GM19239 (cell line): ENCODE measurements at regions not wholly inside any gene's neighbourhood (a gene's known extent, or its start where the extent isn't known, plus 50 kb on each side); places are given as distances from the start of the nearest gene placed in this dataset.
"Not testable (repeated sequence)": the region's sequence is repeated elsewhere in the genome, so short reads cannot be mapped to it uniquely, and the experiment has no call there.

ENCODE experiments used
- DNase-seq: peaks from one replicate; pipeline ENCODE4 v3.0.0; 2011; ENCODE audit warnings: low spot score; ENCODE audit not compliant: insufficient read length
- FAIRE-seq: peaks from 2 replicates; lab custom pipeline; 2011; peaks lifted over from hg19 to GRCh38; lab: Jason Lieb, UNC

DNA sequence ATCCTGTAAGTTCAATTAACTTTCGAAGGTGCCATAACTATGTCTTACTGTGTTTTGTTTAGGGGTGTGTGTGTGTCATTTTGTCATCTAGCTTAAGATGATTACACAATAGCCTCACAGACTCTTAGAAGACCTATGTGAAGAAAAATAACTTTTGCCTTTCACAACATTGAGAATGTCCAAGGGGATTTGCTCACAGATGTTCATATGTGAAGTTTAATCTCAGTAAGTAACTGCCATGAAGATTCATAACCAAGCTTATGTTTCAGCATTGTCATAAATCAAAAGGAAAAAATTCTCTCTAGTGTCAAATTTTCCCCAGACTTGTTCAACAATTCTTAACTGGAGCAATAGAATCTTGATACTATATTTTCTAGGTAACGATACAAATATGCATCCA is 226.1 kb upstream of the PRKD1 start:
- FAIRE-seq: no peak
- no peak for DNase-seq

DNA sequence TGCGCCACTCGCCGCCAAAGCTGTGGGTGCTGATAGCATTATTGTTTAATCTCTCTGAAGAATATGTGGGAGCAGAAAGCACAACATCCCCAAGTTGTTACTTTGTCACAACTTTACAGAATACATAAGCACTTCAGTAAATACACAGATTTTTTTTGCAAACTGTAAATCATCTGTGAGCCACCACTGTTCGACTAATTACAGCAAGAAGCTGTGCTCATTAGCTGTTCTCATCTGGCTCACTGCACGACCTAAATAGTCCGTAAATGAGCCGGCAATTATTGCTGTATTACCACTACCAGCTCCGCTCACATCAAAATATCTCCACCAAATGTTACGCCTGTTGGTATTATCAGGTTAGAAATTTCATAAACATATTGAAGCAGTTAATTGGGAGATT is 228.9 kb upstream of the PRKD1 start:
- DNase-seq (no peak), FAIRE-seq (no peak)

DNA sequence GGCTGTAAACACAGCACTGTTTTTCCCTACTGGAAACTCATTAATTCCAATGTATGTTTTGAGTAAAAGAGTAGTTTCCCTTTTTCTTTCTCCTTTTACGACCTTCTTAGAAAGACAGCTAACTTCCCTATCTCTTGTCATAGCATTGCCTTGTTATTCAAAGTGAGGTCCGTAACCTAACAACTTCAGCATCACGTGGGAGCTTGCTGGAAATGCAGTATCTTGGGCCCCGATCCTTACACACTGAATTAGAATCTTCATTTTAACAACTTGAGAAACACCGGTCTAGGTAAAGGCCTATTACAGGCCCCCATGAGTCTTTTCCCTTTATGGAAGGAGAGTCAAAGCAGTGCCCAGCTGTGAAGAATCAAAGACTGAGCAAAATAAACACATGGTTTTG is 230.7 kb upstream of the PRKD1 start:
- FAIRE-seq (no peak), DNase-seq (no peak)

DNA sequence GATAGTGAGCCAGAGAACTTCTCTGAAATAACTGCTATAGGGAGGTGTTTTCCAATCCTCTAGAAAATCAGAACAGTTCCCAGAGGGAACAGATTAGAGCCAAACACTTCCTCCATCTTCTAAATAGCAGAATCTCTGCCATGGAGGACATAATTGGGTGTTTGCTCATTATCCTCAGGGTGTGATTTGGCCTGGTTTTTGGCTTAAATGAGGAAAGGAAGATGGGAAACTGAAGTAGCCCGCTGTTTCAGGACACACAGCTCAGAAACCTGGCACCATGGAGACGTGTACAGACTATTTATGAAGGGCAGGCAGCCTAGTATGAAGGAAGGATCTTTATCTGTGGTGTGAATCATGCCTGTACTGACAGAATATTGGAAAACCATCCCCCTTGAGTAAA is 231.7 kb upstream of the PRKD1 start:
- DNase-seq: no peak
- FAIRE-seq: no peak

DNA sequence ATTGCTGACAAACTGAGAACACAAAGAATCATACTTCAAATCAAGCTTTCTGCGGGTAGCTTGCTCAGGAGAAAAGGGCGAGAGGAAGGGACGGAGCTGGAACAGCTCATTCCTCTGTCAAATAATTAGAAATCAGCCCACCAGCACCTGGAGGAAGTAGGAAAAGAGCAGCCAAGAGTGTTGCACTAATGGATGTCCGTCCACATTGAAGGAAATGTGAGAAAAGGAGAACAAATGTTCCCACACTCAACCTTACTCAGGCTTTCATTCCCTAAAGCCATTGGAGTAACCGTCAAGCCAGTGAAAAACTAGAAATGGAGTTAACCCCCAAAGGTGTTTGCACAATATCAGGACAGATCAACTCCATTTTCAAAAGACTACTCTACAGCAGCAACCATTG is 233.0 kb upstream of the PRKD1 start:
- FAIRE-seq (no peak), DNase-seq (no peak)

DNA sequence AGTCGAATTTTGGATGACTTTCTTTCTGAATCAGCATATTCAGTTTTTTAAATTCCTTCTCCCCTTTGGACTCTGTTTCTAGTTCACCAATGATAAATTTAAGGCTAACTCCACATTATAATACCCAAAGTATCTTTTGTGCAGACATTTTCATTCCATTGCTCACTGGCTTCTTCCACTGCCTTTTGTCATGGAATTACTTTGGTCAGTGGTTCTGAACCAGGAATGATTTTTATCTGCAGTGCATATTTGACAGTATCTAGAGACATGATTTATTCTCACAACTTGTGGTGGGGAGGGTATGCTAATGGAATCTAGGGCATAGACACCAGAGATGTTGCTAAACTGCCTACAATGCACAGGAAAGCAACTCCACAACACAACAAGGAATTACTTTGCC is 234.4 kb upstream of the PRKD1 start:
- DNase-seq (no peak), FAIRE-seq (no peak)

DNA sequence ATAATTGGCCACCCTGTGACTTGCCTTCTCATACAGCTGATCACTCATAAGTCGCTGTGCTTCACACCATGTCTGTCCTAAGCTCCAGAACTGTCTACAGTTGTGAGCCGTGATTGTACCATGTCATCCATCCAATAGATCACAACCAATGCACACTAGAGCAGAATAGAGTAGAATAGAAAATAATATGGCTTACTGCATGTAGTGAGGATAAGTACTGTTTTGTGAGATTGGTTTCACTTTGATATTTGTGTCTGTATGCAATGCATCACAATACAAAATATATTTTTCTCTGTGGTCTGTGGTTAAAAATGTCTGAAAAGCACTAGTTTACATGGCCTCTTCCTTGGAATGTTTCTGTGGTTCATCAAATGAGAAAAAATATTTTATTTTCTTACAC is 237.6 kb upstream of the PRKD1 start:
- FAIRE-seq (no peak), DNase-seq (no peak)

DNA sequence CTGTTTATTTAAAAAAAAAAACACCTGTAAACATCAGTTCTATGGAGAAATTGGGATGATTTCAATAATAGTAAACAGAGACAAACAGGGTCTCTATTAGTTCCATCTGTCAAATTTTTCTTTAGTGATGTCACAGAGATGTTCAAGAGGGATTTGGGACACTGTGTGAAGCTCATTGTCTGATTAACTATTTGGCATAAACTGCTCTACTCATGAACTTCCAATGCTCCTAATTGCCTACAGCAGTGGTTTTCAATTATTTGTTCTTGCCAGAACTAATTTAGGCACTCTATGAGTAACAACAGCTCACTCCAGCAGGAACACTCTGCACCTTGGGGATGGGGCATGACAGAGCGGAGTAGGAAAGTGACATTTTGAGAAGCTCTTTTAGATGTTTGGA is 250.1 kb upstream of the PRKD1 start:
- FAIRE-seq: no peak
- no peak for DNase-seq

DNA sequence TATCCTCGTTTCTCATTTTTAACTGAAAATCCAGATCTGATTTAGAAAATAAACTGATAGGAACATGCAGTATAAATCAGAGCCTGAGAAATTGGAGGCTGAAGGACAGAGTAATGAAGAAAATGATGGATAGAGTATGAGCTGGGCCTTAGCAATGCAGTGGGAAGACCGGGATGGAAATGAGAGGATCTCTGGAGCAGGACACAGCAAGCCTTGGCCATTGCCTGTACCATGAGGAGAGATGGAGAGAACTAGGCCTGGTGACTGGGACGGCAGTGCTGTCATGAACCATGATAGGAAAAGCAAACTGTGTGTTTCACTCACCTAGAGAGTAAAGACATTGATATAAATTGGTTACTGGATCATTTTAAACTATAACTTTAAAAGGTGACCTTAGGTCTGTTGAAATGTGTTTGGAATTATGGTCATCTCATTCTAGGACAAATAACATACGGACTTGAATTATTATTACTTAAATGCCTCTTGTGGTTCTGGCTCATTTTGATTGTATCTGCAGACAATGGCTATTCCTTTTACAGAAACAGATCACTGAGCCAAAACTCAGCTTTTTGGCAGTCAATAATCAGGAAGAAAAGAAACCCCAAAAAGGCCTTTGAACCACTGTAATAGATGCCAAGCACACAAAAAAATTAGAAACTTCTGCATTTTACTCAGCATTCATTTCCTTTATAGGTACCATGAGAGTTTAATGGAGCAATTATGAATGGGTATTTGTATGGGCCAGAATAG is 251.9 kb upstream of the PRKD1 start:
- FAIRE-seq (no peak), DNase-seq (no peak)

DNA sequence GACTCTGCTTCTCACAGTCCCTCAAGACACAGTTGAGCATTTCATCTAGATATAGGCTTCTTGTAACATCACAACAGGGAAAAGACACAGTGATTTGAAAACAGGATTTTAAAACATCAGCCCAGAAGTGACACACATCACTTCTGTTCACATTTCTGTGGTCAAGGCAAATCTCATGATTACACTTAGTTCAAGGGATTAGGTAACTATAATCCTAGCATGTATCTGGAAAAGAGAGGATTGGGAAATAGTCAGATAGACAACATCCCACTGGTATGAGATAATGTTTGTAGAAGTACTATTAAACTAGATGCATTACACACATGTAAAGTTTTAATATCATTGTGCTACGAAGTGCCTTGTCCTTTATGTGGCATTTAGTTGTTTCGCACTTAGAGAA is 252.6 kb upstream of the PRKD1 start:
- DNase-seq: no peak
- FAIRE-seq: no peak

DNA sequence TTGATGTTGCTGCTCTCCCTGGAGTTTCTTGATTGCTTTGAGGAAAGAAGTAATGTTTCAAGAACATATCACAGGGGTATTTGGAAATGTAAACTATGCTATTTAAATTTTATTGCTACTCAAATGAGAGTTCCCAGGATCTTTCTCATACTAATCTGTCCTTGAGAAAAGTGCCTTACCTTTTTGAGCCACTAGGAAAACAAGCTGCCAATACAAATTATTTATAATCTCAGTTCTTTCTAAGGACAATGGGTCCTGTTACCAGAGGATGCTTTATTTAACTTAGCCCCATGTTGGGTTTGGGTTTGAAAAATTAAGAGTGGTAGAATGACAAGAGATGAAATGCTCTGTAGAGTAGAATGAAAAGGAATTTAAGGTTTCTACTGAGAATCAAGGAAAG is 258.2 kb upstream of the PRKD1 start:
- DNase-seq: no peak
- no peak for FAIRE-seq

DNA sequence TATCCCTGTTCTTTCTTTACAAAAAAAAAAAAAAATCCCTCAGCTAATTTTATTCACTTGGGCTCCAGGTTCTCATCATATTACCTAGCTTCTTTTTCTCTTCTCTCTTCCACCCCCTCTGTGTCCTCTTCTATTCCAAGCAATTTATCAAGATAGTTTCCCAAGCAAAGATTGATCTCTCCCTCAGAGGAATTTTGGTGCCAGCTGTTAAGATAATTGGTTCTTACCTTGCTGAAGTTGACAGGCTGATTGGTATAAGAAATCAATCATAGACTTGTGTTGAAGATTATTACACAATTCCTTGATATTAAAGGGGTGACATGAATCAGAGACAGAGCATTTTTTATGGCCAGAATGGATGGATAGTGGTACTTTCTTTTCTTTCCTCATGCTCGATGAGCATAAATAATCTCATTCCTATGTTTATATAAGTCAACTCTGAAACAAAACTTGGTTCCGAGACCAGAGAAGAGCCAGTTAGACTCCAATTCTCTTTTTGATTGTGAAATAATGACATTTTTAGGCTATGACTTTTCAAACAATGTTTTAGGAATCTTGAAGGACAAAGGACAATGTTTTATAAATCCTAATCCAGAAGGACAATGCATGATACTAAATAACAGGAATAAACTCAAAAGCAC is 264.1 kb upstream of the PRKD1 start:
- no peak for DNase-seq
- no peak for FAIRE-seq

DNA sequence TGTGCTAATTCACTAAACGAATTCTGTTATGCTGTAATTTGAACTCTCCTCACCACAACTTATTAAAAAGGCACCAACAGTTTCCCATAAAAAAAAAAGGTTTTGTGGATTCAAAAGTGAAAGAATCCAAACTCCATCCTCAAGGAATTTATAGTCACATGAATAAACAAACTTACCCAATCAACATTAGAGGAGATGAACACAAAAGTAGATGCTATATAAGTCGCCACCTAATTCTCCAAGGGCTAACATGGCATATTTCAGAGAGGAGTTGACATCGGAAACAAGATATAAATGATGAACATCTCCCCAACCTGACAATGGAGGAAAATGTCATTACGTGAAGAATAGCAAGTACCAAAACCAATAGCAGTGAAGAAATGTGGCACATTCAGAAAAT is 265.5 kb upstream of the PRKD1 start:
- DNase-seq (no peak), FAIRE-seq (no peak)

DNA sequence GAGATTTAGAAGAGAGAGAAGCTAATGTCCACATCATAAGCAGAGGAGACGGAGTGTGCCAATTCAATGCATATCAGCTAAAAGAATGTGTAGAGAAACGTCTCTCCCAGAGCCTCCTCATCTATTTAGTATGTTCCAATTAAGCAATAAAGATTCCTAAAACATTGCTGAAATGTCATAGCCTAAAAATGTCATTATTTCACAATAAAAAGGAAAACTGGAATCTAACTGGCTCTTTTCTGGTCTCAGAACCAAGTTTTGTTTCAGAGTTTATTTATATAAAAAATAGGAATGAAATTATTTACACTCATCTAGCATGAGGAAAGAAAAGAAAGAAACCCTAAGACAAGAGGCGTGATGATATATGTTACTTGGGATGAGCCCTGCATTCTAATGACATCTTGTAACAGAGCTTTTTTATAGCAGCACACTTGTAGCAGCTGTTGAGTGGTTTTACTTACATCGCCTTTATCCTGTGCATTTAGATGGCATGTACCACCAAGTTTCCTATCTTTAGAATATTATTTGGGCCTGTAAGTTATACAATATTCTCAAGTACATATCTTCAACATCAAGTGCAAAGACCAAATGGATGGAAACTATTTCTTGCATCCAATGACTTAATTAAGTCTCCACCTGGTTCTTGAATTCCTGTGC is 266.3 kb upstream of the PRKD1 start:
- DNase-seq (no peak), FAIRE-seq (no peak)

DNA sequence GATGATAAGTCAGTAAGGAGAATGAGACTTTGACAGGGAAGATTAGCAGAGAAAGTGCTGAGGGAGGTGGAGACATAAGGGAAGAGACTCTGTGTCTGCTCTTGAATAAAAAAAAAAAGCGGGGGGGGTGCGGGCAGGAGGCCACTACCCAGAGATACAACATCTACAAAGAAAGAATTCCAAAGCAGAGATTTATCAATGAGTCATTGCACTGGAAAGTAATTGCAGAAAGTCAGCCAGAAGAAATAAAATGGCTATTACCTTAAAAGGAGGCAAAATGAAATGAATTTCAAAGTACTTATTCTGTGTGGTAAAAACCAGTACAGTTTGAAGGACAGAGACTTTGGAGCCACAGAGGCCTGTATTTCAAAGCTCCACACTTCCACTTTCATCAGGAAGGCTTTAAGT is 267.1 kb upstream of the PRKD1 start:
- no peak for DNase-seq
- FAIRE-seq: no peak

DNA sequence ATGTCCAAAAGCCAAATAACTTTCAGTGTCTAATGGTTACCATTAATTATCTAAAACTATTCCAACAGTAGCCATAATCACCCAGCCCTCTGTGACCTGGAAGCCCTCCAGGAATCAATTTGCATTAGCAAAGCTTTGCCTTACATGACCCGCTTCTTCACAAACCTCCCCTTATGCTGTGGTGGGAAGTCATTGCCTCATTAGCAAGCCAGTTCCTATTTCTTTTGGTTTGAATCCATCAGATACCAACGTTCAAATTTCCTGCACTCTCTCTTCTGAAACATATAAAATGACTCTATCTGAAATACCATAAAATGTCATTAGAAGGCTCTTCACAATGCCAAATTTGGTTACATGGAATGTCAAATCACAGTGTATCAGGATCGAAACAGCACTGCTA is 268.3 kb upstream of the PRKD1 start:
- no peak for FAIRE-seq

DNA sequence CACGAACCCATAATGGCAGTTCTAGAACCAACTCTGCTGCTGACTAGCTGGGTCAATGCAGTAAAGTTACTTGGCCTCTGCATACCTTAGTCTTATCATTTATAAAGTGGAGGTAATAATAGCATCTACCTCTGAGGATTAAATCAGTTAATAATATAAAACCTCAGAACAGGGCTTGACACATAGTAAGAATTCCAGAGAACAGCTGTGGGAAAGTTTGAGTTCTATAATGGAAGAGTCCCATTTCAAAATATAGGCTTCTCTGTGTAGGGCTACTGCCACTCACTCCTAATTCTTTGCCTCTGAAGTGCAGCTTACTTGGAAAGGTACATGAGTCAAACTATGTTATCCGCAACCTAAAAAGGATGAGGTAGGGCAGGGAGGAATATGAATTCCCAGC is 269.2 kb upstream of the PRKD1 start:
- FAIRE-seq: no peak
- no peak for DNase-seq

More for the DNA sequence above, 268.3 kb upstream of the PRKD1 start:
- DNase-seq: no peak

DNA sequence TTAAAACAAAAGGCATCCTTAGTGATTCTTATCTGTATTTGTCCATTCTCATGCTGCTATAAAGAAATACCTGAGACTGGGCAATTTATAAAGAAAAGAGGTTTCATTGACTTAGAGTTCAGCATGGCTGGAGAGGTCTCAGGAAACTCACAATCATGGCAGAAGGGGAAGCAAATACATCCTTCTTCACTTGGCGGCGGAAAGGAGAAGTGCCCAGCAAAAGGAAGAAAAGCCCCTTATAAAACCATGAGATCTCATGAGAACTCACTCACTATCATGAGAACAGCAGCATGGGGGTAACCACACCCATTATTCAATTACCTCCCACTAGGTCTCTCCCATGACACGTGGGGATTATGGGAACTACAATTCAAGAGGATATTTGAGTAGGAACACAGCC is 271.1 kb upstream of the PRKD1 start:
- FAIRE-seq, DNase-seq: not testable (repeated sequence)

DNA sequence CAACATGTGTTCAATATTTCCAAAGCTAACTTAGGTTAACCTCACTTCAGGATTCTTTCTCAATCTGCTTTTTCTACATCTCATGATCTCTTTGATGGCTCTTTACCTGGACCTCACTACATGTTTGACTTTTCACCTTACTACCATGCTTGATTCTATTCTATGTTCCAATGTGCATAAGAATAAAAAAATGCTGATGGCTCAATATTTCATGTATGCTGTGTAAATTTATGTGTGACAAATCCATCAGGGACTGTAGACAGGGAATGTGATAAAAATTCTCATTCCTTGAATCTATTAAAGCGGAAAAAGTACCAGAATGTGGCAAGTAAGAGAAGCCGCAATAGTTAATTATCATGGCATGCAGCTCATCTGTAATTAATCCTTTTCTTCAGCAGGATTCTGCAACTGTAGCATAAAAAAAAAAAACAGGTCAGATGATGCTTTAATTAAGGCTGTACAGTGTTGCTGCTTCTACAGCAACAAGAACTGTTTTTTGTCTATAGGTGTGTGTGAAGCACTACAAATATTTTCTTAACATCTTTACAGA is 276.9 kb upstream of the PRKD1 start:
- FAIRE-seq (no peak), DNase-seq (no peak)

DNA sequence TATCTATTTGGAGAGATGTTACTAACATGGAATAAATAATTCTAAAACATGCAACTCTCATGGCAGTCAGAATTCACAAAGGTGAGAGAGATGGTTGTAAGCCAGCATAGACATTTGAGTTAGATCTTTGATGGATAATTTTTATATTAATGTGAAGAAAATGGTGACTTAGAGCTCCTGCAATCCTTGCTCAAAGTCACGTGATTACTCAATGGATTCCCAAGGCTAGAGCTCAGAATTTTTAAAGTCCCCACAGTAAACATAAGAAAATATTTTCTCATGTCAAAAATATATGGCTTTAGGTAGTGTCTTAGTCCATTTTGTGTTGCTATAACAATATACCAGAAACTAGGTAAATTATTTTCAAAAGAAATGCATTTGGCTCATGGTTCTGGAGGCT is 281.5 kb upstream of the PRKD1 start:
- no peak for FAIRE-seq
- no peak for DNase-seq

DNA sequence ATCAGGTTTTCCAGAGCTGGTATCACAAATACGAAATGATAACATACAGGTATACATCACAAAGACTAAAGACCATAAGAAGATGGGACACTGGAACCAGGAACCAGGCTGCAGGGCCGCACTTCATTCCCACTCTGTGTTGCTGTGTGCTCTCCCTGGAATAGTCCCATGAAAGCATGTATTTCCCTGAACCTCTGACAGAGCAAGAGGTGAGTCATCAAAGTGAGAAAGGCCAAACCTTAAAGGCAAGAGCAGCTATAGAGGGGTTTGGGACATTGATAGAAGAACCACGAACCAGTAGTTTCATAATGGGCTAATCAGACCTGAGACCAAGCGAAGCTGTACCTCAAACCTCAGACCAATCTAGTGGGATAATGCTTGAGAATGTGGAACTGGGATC is 283.0 kb upstream of the PRKD1 start:
- DNase-seq (no peak), FAIRE-seq (no peak)
